GM18858 (cell line): ENCODE measurements at regions not wholly inside any gene's neighbourhood (a gene's known extent, or its start where the extent isn't known, plus 50 kb on each side); places are given as distances from the start of the nearest gene placed in this dataset.
"Not testable (repeated sequence)": the region's sequence is repeated elsewhere in the genome, so short reads cannot be mapped to it uniquely, and the experiment has no call there.

ENCODE experiments used
- ATAC-seq: cut with Tn5 transposase; IDR thresholded peaks from one replicate; pipeline ENCODE4 v1.9.1; 2021; ENCODE audit not compliant: unreplicated experiment

DNA sequence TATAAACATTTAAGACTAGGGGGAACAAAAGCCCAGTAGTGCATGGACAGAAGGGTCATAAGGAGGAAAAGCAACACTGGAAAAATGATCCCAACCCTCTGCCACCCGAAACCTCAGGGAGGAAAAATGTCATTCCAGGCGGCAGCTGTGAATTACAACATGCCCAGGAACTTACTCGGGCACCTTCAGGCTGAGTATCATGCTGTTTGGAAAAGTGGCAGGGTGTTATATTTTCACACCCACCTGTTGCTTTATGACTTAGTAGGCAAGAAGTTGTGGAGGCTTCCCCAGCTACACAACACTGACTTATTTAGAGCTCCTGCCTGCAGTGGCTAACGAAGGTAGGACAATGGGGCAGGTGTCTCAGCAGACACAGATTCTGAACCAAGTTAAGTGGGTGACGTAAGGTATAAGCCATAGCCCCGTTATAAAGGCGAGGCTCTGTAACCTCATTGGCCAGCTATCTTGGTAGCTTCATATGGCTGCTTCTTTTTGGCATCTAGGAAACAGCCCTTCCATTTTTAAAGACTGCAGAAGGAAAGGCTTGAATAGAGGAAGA is 96.1 kb upstream of the IFNG-AS1 start:
- no peak for ATAC-seq

GRCh38 chr12:67900418-67900817 is 88.8 kb upstream of the IFNG-AS1 start:
- not testable (repeated sequence) for ATAC-seq

DNA sequence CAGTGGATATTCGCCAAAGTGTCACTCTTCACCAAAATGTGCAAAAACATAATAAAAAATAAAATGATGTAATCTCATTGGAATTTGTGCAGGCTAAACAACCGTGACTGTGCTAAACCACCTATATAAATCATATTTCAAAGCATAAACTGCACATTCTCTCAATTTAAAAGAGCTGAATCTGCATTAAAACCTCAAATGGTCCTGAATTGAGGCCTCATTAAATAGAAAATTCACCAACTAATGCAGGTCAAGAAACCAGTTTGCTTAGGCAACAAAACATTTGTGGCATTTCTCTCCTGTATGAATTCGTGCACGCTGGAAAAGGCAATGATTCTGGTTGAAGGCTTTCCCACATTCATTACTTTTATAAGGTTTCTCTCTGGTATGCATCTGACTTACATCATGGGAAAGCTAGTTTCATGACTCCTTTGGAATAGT is 80.1 kb upstream of the IFNG-AS1 start:
- no peak for ATAC-seq

DNA sequence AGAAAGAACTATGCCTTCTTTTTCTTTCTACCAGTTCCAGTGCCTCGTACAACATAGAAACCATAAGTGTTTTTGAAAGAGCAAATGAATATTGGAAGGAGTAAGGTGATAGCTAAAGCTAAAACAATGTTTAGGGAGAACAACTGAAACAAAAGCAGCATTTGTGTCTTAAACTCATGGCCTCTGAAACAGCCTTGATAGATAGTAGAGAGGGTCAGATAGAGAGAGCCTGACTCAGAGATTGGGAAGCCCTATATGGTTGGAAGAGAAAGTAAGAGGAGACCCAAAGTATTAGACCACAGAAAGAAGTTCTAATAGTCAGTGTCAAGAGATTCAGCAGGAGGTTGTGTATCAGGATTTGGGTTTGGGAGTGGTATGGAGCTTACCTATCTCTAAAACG is 79.6 kb upstream of the IFNG-AS1 start:
- ATAC-seq, result no peak

GRCh38 chr12:67910360-67911274 is 78.6 kb upstream of the IFNG-AS1 start:
- ATAC-seq, result no peak

DNA sequence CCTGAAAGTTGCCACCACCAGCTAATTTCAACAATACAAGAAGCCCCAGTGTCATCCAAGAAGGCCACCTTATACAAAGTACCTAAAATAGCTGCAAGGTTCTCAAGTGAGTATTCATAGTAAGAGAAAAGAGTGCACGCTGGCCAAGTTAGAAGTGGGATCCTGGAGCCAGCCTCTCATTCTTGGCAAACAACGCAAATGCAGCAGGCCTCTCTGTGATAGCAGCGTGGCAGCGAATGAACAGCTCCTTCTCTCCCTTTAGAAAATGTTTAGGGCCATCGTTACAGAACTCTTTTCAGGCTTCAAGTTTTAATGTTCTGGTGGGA is 78.0 kb upstream of the IFNG-AS1 start:
- no peak for ATAC-seq

- no peak for ATAC-seq
Measured at GRCh38 chr12:67911789-67912188, 77.5 kb upstream of the IFNG-AS1 start.

- ATAC-seq, result no peak
Measured at GRCh38 chr12:67915335-67915851, 73.9 kb upstream of the IFNG-AS1 start.

DNA sequence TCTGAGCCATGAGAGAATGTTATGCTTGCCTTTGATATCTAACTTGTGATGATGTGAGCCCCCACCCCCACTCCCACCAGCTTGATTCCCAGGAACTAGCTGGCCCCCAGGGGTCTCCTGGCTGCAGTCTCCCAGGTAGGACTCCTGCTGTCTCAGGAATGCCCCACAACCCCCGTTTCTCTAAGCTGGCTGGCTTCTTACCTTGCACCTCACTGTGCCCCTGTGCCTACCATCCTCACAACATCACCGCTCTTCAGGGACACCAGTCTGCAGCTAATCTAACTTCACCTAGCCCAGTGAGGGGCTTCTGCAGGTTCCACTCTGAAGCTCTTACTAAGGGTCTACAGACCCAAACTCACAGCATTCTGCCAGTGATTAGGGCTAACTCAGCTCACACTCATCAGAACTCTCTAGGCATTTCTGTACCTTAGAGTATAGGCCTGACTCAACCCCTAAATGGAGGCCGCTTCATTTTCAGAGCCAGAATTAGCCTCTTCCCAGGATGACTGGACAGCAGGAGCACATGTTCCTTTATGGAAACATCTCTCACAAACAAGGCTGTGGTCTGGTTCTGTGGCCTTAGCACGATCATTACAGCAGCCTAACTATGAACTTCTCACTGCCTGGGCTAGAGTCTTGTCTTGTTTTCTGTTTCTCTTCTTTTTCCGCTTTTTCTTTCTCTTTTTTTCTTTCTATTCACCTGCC is 72.8 kb upstream of the IFNG-AS1 start:
- ATAC-seq, result no peak

DNA sequence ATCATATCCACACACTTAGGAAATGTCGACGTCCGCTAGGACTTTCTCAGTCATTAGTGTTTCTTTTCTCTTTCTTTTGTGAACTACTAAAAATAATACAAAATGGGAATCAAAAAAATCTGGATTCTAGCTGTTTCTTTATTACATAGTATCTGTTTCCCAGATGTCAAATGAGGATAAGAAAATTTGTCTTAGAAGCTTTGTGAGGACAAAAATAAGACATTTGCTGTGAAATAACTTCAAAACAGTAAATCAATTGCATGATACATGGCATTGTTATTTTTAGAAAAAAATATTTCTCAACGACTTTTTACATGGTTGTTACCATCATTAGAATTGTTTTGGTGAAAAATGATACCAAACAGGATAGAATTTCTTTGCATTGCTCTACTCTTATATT is 71.4 kb upstream of the IFNG-AS1 start:
- ATAC-seq, result no peak

GRCh38 chr12:67918441-67918840 is 70.8 kb upstream of the IFNG-AS1 start:
- ATAC-seq, result no peak

GRCh38 chr12:67919406-67919805 is 69.8 kb upstream of the IFNG-AS1 start:
- no peak for ATAC-seq

GRCh38 chr12:67920413-67920812 is 68.8 kb upstream of the IFNG-AS1 start:
- ATAC-seq, result no peak

DNA sequence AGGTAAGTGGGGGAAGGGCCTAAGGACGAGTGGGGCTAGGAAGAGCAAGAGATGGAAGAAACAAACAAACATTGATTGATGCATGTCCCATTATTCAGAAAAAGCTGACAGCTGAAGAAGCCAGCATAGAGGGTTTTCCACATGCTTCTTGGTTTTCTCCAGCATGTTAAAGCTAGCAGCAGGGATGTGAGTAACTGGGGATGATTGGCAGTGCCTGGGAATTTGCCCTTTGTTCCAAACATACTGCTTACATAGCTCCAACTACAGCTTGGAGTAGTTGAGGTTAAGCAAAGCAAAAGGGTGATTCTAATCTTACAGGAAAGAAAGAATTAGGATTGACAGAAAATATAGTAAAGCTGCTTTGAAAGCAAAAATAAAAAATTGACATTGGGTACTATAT is 68.0 kb upstream of the IFNG-AS1 start:
- ATAC-seq, result no peak

DNA sequence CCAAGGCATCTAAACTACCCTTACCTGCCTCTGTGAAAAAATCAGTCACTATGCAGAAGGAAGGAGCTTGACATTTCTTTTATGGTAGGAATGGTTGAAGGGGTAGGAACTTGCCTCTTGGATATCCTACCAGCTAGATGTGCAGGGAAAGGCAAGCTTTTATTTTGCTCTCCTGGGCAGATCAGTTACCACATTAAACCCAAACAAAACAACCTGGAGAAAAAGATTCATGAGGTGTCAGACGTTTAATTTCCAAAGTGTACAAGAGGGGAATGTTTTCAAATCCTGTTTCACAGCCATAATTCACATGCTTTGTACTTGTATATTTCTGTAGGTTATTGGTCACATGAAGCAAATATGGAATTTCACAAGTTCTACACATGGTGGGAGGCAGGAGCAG is 67.0 kb upstream of the IFNG-AS1 start:
- ATAC-seq, result no peak

GRCh38 chr12:67925077-67925476 is 64.2 kb upstream of the IFNG-AS1 start:
- no peak for ATAC-seq

DNA sequence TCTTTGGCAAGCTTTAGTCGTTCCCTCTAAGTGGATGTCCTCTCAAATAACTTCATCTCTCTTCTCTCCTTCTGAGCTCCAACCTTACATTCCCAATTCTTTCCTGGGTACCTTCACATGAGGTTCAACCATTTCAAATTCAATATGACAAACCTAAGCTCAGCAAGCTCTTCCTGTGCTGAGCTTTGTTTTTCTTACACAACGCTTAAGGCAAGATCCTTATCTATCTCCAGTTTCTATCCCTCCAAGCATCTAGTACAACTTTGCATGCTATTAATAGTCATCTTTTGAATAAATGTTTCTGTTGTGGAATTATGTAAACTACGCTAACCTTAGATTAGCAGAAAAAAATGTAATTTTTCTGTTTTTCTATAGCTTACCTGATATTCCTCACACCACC is 63.7 kb upstream of the IFNG-AS1 start:
- ATAC-seq, result no peak

DNA sequence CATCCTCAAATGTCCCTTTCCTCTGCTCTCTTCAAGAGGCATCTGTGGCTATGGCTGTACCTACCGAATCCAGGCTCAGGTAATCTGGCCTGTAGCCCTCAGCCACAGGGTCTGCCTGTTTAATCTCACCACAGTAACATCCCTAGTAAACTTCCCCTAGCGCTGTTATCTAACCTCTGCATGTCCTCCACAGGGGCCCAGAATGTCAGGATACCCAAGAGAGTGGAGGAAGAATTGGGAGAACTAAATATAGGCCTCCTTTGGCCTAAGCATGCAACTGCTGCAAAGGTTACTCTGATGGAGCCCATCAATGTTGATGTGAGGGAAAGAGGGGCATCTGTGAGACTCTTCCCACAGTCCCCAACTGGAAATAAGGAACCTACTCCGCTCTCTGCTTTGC is 63.2 kb upstream of the IFNG-AS1 start:
- no peak for ATAC-seq

DNA sequence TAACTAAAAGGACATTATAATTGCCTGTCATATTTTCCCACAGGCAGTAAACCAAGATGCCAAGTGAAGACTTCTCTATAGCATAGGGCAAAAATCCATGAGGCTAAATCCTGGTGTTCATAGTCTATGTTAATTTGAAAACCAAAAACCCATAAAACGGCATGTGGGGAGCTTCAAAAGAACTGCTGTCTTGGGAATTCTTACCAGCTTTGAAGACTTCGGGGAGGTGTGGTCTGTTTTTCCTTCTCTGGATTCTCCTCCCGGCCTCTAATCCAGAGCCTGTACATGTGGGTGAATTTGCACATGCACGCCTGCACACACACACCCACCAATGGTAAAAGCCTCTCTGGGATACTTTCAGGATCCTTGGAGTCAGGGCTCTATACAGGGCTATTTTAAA is 61.9 kb upstream of the IFNG-AS1 start:
- no peak for ATAC-seq

DNA sequence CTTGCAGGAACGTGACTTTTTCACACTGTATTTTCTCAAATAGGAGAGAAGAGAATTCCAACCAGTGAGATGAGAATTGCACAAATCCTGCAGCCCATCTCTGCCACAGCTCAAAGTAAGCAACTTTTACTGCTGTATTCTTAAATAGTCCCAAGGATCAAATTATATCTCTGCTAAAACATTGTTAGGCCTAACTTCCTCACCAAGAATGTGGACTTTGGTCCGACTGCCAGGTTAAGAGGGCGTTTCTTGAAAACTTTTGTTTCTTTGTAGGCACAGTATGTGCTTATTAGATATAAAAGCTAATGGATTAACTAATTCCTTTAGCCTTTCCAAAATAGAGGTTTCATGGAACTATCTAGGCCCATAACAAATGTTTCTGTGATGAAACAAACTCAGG is 61.4 kb upstream of the IFNG-AS1 start:
- no peak for ATAC-seq

DNA sequence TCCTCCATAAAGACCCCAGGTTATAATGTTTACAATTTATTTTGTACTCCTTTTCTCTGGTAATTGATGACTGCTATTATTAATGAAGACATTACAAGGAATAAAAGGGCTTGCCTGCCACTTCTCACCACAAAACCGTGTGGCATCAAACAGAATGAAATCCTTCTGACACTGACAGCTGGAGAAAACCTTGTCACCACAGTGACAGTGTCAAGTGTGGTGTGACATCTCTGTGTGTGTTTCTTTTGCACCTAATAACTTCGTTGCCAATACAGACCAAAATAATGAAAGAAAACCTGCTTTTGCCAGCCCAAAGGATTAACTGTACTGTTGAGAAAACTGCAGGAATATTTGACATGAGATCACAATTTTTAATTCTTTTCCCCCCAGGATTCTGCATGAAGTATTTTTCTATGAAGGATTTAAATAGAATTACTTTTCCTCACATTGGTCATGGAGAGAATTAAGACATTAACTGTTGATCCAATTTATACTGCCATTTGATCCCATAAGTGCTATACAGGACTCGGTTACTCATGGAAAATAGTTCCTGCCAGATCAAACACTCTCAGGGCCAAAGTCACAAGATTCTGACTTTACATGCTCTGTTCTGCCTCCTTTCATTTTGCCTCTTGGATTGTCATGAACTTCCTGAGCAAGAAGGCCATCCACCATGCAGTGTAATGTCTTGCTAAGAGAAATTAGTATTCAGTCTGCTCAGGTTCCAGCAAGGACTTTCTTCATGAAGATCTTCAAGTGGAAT is 60.4 kb upstream of the IFNG-AS1 start:
- no peak for ATAC-seq
